Stomach (tissue), 8 donors: ENCODE measurements at regions not wholly inside any gene's neighbourhood (a gene's known extent, or its start where the extent isn't known, plus 50 kb on each side); places are given as distances from the start of the nearest gene placed in this dataset.

ENCODE experiments used
- DNase-seq, 2 donors: peaks; one replicate each; pipeline versions ENCODE4 v3.0.0 to v3.0.0-alpha.2; 2013 to 2019
- H3K27ac ChIP-seq, 5 donors: fragments of 200-600 bp in 4 of 5; sonication (generic) in 4 of 5; one replicate each; pipeline ENCODE4 v1.5.1; 2013 to 2019; ENCODE audit warnings: mild to moderate bottlenecking in 1 of 5, moderate library complexity in 1 of 5
- H3K27me3 ChIP-seq, 3 donors: fragments of 200-600 bp; sonication (generic); one replicate each; pipeline ENCODE4 v1.5.1; 2017 to 2019; ENCODE audit warnings: mixed run types in 1 of 3
- H3K36me3 ChIP-seq, 4 donors: fragments of 200-600 bp; sonication (generic); 1 replicate in 3 of 4; 2 replicates in 1 of 4; pipeline ENCODE4 v1.5.1; 2016 to 2019
- H3K4me1 ChIP-seq, 4 donors: fragments of 200-600 bp; sonication (generic); one replicate each; pipeline ENCODE4 v1.5.1; 2016 to 2019
- H3K4me3 ChIP-seq, 4 donors: fragments of 200-600 bp; sonication (generic) in 3 of 4; one replicate each; pipeline ENCODE4 v1.5.1; 2016 to 2019; ENCODE audit warnings: mild to moderate bottlenecking in 1 of 4
- H3K9me3 ChIP-seq, 4 donors: fragments of 200-600 bp; sonication (generic); one replicate each; pipeline ENCODE4 v1.5.1; 2016 to 2019
- EP300 ChIP-seq: sonication (generic); formaldehyde crosslinking; IDR thresholded peaks from one replicate; pipeline ENCODE4 v1.6.1; 2017; ENCODE audit warnings: antibody characterized with exemption
- POLR2A ChIP-seq, 4 donors: fragments of 450-650 bp; IDR thresholded peaks; one replicate each; pipeline ENCODE4 v1.6.1; 2016; ENCODE audit warnings: antibody characterized with exemption in 4 of 4, control low read depth in 2 of 4, mild to moderate bottlenecking in 1 of 4, moderate library complexity in 1 of 4
- POLR2AphosphoS5 ChIP-seq, 3 donors: sonication (generic); formaldehyde crosslinking; IDR thresholded peaks; one replicate each; pipeline ENCODE4 v1.6.1; 2016; ENCODE audit warnings: antibody characterized with exemption in 3 of 3
- WGBS, 5 donors: extraction: QIAGEN DNeasy Blood & Tissue Kit in 3 of 5; methylation state at CpG; one replicate each; pipeline versions ENCODE4 v1.1.5 to v1.1.7; 2013 to 2018; 5-methylcytosine and 5-hydroxymethylcytosine counted together
- intact Hi-C: fragments of 100-400 bp; cut with DNase I; formaldehyde crosslinking; loops from one replicate; pipeline ENCODE4 v1.15.1; 2023; ENCODE audit warnings: low total_unique reads
- TF ChIP-seq, protein P1 (sequence below), 7 experiments: fragments of 450-650 bp in 4 of 7; fragments of 200-600 bp in 3 of 7; sonication (generic) in 3 of 7; IDR thresholded peaks; one replicate each; pipeline ENCODE4 v1.5.1; 2016 to 2019; ENCODE audit warnings: antibody characterized with exemption in 7 of 7, control low read depth in 2 of 7, mild to moderate bottlenecking in 1 of 7
- donor health status: healthy with polysubstance abuse.
- donor health status: Bipolar disorder and iron deficiency.
- donor health status: healthy.

DNA sequence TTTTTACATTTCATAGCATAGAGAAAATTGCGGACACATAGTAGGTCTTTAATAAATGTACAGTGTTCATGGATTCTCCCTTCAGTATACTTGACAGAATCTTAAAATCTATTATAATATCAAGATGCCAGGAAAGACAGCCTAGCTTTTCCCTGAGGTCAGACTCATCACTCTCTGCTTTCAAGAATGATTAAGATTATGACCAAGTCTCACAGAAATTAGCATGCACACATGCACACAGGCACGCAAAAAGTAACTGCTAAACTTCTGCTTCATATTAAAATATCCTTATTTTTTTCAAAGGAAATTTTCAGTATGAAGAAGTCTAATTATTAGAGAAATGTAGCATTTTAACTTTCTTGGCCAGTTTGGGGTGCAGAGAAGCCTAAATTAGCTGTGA lies 493.8 kb upstream of the NECTIN3 start:
- H3K27ac ChIP-seq = no peak overlapping the region
- WGBS, 5 donors = 63 to 92% (median 72%) methylated on average over 2 of the region's 2 CpGs
- no peaks in the 10 kb centered on the region for H3K36me3 ChIP-seq
- no peaks in the 10 kb centered on the region for H3K4me1 ChIP-seq
- intact Hi-C loops = no loop called here
- TF ChIP-seq, protein P1, sequence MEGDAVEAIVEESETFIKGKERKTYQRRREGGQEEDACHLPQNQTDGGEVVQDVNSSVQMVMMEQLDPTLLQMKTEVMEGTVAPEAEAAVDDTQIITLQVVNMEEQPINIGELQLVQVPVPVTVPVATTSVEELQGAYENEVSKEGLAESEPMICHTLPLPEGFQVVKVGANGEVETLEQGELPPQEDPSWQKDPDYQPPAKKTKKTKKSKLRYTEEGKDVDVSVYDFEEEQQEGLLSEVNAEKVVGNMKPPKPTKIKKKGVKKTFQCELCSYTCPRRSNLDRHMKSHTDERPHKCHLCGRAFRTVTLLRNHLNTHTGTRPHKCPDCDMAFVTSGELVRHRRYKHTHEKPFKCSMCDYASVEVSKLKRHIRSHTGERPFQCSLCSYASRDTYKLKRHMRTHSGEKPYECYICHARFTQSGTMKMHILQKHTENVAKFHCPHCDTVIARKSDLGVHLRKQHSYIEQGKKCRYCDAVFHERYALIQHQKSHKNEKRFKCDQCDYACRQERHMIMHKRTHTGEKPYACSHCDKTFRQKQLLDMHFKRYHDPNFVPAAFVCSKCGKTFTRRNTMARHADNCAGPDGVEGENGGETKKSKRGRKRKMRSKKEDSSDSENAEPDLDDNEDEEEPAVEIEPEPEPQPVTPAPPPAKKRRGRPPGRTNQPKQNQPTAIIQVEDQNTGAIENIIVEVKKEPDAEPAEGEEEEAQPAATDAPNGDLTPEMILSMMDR (IDR thresholded peaks at IDR 0.05) = no peak
- TF ChIP-seq EP300 (no peak), POLR2A (IDR thresholded peaks at IDR 0.05) (no peak), POLR2AphosphoS5 (IDR thresholded peaks at IDR 0.05) (no peak)
- no peak for DNase-seq
- H3K27me3 ChIP-seq = no peaks in the 10 kb centered on the region
- no peaks in the 10 kb centered on the region for H3K9me3 ChIP-seq
- no peak overlapping the region for H3K4me3 ChIP-seq

DNA sequence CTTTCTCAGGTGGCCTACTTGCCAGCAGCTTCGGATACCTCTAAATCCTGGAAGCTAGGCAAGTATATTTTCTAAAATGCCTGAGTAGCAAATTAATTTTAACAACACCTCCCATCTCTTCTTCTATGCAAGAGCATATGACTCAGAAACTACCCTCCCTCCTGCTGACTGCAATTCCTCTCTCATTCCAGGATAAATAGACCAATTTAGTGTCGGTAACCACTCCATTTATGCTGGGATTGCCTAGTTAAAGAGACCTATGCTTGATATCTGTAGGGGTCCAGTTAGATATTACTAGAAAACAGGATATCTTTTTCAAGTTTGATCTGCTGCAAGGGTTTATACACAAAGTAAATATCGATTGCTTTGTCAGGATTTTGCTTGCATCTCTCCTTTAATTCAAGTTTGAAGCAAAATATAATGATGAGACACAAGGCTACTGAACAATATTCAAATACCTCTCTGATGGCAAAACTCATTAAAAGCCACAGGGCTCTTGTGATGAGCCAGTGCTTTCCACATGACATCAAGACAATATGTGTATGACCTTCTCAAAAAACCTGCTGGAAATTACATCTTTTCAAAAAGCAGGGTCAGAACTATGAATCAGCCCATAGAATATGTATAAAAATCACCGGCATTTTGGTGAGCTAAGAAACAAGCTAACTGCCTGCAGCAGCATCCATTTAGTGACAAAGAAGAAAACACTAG lies 491.6 kb upstream of the NECTIN3 start:
- Histone ChIP-seq H3K27ac (no peak overlapping the region), H3K4me1 (no peaks in the 10 kb centered on the region), H3K36me3 (no peaks in the 10 kb centered on the region), H3K4me3 (no peak overlapping the region), H3K27me3 (no peaks in the 10 kb centered on the region), H3K9me3 (no peaks in the 10 kb centered on the region)
- TF ChIP-seq EP300 (no peak), POLR2A (IDR thresholded peaks at IDR 0.05) (no peak), POLR2AphosphoS5 (IDR thresholded peaks at IDR 0.05) (no peak)
- TF ChIP-seq, protein P1 (IDR thresholded peaks at IDR 0.05) = no peak
- no peak for DNase-seq
- intact Hi-C loops = no loop called here
- WGBS, 5 donors = 72 to 84% (median 75%) methylated on average over 4 of the region's 4 CpGs

DNA sequence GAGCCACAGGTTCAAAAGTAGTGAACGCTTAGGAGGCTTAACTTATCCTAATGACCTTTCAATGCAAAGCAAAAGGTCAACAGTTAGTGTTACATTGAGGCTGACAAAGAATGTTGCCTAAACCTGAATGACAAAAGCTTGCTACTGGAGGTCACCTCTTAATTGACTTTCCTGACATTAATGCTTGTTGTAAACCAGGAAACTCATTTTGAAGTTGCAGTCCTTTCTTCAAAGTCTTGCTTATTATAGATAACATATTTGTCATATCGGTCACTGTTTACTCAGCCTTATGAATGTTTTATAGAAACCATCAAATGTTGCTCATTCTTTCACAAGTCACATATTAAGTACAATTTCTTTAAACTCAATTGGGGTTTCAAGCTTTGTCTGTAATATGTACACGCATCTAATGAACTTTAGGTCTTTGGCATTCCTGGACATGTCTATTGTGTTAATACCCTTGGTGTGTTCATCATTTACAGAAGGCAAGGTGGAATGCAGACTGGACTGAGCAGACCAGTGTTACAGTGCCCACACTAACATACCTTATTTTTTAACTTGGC lies 488.2 kb upstream of the NECTIN3 start:
- no peaks in the 10 kb centered on the region for H3K36me3 ChIP-seq
- intact Hi-C loops = no loop called here
- H3K27ac ChIP-seq = no peak overlapping the region
- no peak overlapping the region for H3K4me3 ChIP-seq
- no peaks in the 10 kb centered on the region for H3K9me3 ChIP-seq
- peak in 1 of 2 donors; percentile 34 for DNase-seq
- no peaks in the 10 kb centered on the region for H3K4me1 ChIP-seq
- TF ChIP-seq POLR2AphosphoS5 (IDR thresholded peaks at IDR 0.05) (peak in 1 of 3 donors; percentile 54), EP300 (no peak), POLR2A (IDR thresholded peaks at IDR 0.05) (no peak)
- TF ChIP-seq, protein P1 (IDR thresholded peaks at IDR 0.05) = no peak
- 23 to 36% (median 29%) methylated on average over 3 of the region's 3 CpGs for WGBS, 5 donors
- no peaks in the 10 kb centered on the region for H3K27me3 ChIP-seq

DNA sequence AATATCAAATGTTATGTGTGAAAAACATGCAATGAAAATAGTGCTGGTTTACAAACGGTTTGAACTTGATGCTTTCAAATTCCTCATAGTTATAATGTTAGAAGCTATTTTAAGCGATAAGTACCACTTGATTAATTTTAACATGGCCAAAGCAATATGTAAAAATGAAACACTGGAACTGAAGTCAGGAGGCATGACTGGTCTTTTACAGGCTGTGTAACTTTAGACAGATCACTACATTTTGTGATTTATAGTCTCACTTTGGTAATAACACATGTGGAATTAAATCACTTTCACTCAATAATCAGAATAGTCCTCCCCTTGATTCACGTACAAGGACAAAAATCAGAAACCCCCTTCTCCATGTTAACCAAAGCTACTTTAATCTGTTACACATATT lies 482.7 kb upstream of the NECTIN3 start:
- WGBS, 5 donors = 74 to 88% (median 83%) methylated on average over 3 of the region's 3 CpGs
- H3K4me1 ChIP-seq = peaks cover 0 to 6% (median 0%) of the 10 kb centered on the region in 4 donors
- no peak overlapping the region for H3K4me3 ChIP-seq
- DNase-seq = no peak
- no peaks in the 10 kb centered on the region for H3K27me3 ChIP-seq
- H3K36me3 ChIP-seq = no peaks in the 10 kb centered on the region
- intact Hi-C loops = no loop called here
- no peak overlapping the region for H3K27ac ChIP-seq
- TF ChIP-seq POLR2A (IDR thresholded peaks at IDR 0.05) (no peak), POLR2AphosphoS5 (IDR thresholded peaks at IDR 0.05) (no peak), EP300 (no peak)
- TF ChIP-seq, protein P1 (IDR thresholded peaks at IDR 0.05) = no peak
- H3K9me3 ChIP-seq = no peaks in the 10 kb centered on the region
